Osteocyte (in vitro differentiated cells): ENCODE measurements at regions not wholly inside any gene's neighbourhood (a gene's known extent, or its start where the extent isn't known, plus 50 kb on each side); places are given as distances from the start of the nearest gene placed in this dataset.

Experiments used
- DNase-seq: peaks from one replicate; pipeline ENCODE4 v3.0.0; 2021; ENCODE audit warnings: mixed read lengths; ENCODE audit not compliant: unreplicated experiment; ENCODE audit errors: extremely low spot score
- H3K27ac Mint-ChIP-seq: one replicate; pipeline ENCODE4 v1.8.0; 2021; ENCODE audit warnings: mild to moderate bottlenecking, mixed read lengths; ENCODE audit not compliant: unreplicated experiment
- H3K27me3 Mint-ChIP-seq: one replicate; pipeline ENCODE4 v1.8.0; 2021; ENCODE audit warnings: mixed read lengths; ENCODE audit not compliant: unreplicated experiment
- H3K36me3 Mint-ChIP-seq: one replicate; pipeline ENCODE4 v1.8.0; 2021; ENCODE audit warnings: mixed read lengths; ENCODE audit not compliant: unreplicated experiment
- H3K4me1 Mint-ChIP-seq: one replicate; pipeline ENCODE4 v1.8.0; 2021; ENCODE audit warnings: mixed read lengths; ENCODE audit not compliant: unreplicated experiment
- H3K4me3 Mint-ChIP-seq: one replicate; pipeline ENCODE4 v1.8.0; 2021; ENCODE audit warnings: mild to moderate bottlenecking, moderate library complexity, mixed read lengths; ENCODE audit not compliant: unreplicated experiment
- H3K9me3 Mint-ChIP-seq: one replicate; pipeline ENCODE4 v1.8.0; 2021; ENCODE audit warnings: mixed read lengths; ENCODE audit not compliant: unreplicated experiment
- CTCF ChIP-seq: fragments of 200-600 bp; sonication (generic); IDR thresholded peaks from 2 replicates; pipeline ENCODE4 v1.5.0; 2021; ENCODE audit warnings: antibody characterized with exemption, mild to moderate bottlenecking, moderate library complexity

DNA sequence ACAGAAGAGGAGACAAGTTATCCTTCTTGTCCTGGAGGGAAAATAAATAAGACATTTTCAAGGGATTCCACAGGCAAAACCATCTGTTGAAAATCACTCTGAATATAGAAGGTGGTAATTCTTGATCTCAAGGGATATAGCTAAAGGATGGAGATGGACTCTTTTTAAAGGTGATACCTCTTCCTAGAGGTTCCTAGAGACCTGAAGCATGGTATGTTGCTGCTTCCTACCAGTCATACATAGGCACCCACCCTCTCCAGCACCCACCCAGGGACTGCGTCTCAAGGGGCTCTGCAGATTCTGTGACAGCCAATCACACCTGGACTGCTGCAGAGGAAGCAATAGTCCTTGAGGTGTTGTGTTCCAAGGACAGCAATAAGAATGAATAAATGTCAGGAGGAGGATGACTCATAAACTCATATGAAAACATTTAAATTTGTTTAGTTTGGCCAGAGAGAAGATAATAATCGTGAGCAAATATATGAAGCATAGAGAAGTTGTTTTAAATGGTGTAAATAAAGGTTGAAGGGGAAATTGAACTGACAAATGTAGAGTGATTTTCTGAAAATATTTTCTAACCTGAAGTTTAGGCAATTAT is 741.6 kb upstream of the CBLB start:
- Mint-ChIP-seq H3K9me3 (peaks cover 4% of the 10 kb centered on the region), H3K27ac (peak overlapping the region; percentile 80), H3K4me1 (peaks cover 26% of the 10 kb centered on the region), H3K4me3 (no peak overlapping the region), H3K36me3 (no peaks in the 10 kb centered on the region), H3K27me3 (no peaks in the 10 kb centered on the region)
- DNase-seq, result no peak
- TF ChIP-seq CTCF, result no peak

DNA sequence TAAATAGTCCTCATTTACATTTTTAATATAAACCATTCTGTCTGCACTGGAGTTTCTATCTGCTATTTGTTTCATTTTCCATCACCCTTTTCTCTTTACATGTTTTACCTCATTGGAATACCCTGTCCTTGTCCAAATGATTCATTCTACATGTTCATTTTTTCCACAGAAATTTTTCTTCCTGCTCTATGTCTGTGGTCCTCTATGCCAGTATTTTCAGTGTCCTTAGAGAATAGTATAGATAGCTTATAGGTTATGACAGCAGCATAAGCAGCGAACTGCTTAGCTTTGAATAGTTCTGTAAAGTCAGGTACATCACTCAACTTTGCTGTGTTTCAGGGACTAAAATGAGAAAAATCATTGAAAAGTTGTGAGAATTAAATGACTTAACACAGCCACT is 742.3 kb upstream of the CBLB start:
- H3K27me3 Mint-ChIP-seq, result no peaks in the 10 kb centered on the region
- DNase-seq, result no peak
- H3K4me3 Mint-ChIP-seq, result no peak overlapping the region
- peaks cover 30% of the 10 kb centered on the region for H3K4me1 Mint-ChIP-seq
- peak overlapping the region; percentile 80 for H3K27ac Mint-ChIP-seq
- no peaks in the 10 kb centered on the region for H3K9me3 Mint-ChIP-seq
- TF ChIP-seq CTCF, result no peak
- H3K36me3 Mint-ChIP-seq, result no peaks in the 10 kb centered on the region

- Mint-ChIP-seq H3K27ac (no peak overlapping the region), H3K9me3 (no peaks in the 10 kb centered on the region), H3K4me3 (no peak overlapping the region), H3K36me3 (no peaks in the 10 kb centered on the region), H3K4me1 (peaks cover 37% of the 10 kb centered on the region), H3K27me3 (no peaks in the 10 kb centered on the region)
- no peak for TF ChIP-seq CTCF
- no peak for DNase-seq
Measured at GRCh38 chr3:106611841-106612240, 743.0 kb upstream of the CBLB start.

DNA sequence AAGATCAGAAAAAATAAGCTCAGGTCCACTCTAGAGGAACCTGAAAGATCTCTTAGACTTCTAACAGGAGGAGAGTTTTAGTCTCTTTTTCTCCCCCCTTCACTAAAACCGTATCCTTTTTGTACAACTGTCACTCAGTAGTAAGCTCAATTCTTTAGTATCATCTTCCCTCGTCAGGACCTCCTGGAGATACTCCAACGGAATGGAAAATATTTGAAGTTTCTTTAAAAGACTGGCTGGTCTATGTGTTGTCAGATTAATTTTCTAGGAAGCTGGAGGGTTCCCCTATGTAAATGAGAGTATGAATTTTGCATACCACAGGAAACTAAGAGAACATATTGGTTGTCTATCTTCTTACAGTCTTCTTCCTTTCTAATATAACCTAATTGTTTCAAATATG is 747.7 kb upstream of the CBLB start:
- Mint-ChIP-seq H3K27me3 (no peaks in the 10 kb centered on the region), H3K36me3 (no peaks in the 10 kb centered on the region)

GRCh38 chr3:106617276-106617675 is 748.5 kb upstream of the CBLB start:
- DNase-seq, result no peak
- Mint-ChIP-seq H3K4me1 (peaks cover 20% of the 10 kb centered on the region), H3K9me3 (peaks cover 7% of the 10 kb centered on the region), H3K27ac (peak overlapping the region; percentile 66), H3K36me3 (no peaks in the 10 kb centered on the region), H3K4me3 (no peak overlapping the region), H3K27me3 (no peaks in the 10 kb centered on the region)
- no peak for TF ChIP-seq CTCF

More for the DNA sequence above, 747.7 kb upstream of the CBLB start:
- peak overlapping the region; percentile 66 for H3K27ac Mint-ChIP-seq
- TF ChIP-seq CTCF, result no peak
- peaks cover 2% of the 10 kb centered on the region for H3K9me3 Mint-ChIP-seq
- no peak overlapping the region for H3K4me3 Mint-ChIP-seq
- no peak for DNase-seq
- peaks cover 25% of the 10 kb centered on the region for H3K4me1 Mint-ChIP-seq
